Ascending aorta (tissue), 2 donors: ENCODE measurements at regions not wholly inside any gene's neighbourhood (a gene's known extent, or its start where the extent isn't known, plus 50 kb on each side); places are given as distances from the start of the nearest gene placed in this dataset.

Experiments
- DNase-seq, 2 donors: peaks; one replicate each; pipeline ENCODE4 v3.0.0-alpha.2; 2019; ENCODE audit warnings: low spot score in 2 of 2
- H3K27ac ChIP-seq, 2 donors: fragments of 200-600 bp; sonication (generic); one replicate each; pipeline ENCODE4 v1.5.1; 2016 to 2017; ENCODE audit warnings: mild to moderate bottlenecking in 1 of 2
- H3K27me3 ChIP-seq: fragments of 200-600 bp; sonication (generic); one replicate; pipeline ENCODE4 v1.5.1; 2017
- H3K36me3 ChIP-seq, 2 donors: fragments of 200-600 bp; sonication (generic); one replicate each; pipeline ENCODE4 v1.5.1; 2016
- H3K4me1 ChIP-seq, 2 donors: fragments of 200-600 bp; sonication (generic); one replicate each; pipeline ENCODE4 v1.5.1; 2016 to 2017; ENCODE audit warnings: mild to moderate bottlenecking in 1 of 2
- H3K4me3 ChIP-seq, 2 donors: fragments of 200-600 bp; sonication (generic); one replicate each; pipeline ENCODE4 v1.5.1; 2016 to 2017; ENCODE audit warnings: mild to moderate bottlenecking in 1 of 2
- H3K9me3 ChIP-seq, 2 donors: fragments of 200-600 bp; sonication (generic); one replicate each; pipeline ENCODE4 v1.5.1; 2016
- CTCF ChIP-seq, 3 experiments: fragments of 200-600 bp in 2 of 3; fragments of 450-650 bp in 1 of 3; sonication (generic) in 2 of 3; IDR thresholded peaks; one replicate each; pipeline ENCODE4 v1.5.1; 2016 to 2019; ENCODE audit warnings: antibody characterized with exemption in 3 of 3, mild to moderate bottlenecking in 1 of 3, moderate library complexity in 1 of 3
- intact Hi-C: fragments of 100-400 bp; cut with DNase I; formaldehyde crosslinking; loops from one replicate; pipeline ENCODE4 v1.15.1; 2023

- Histone ChIP-seq H3K36me3 (no peaks in the 10 kb centered on the region), H3K9me3 (no peaks in the 10 kb centered on the region), H3K27me3 (no peaks in the 10 kb centered on the region), H3K4me3 (no peak overlapping the region), H3K4me1 (no peaks in the 10 kb centered on the region), H3K27ac (no peak overlapping the region)
- no peak for DNase-seq
- TF ChIP-seq CTCF (IDR thresholded peaks at IDR 0.05) = no peak
- intact Hi-C loops = no loop called here
Observed at GRCh38 chr5:61728287-61728686, 396.2 kb downstream of the ZSWIM6 start.

GRCh38 chr5:61730866-61731265 is 398.8 kb downstream of the ZSWIM6 start:
- no peak for DNase-seq
- H3K4me3 ChIP-seq = no peak overlapping the region
- no peaks in the 10 kb centered on the region for H3K4me1 ChIP-seq
- H3K27ac ChIP-seq = no peak overlapping the region
- H3K27me3 ChIP-seq = no peaks in the 10 kb centered on the region
- TF ChIP-seq CTCF (IDR thresholded peaks at IDR 0.05) = no peak
- H3K9me3 ChIP-seq = no peaks in the 10 kb centered on the region
- intact Hi-C loops = no loop called here
- no peaks in the 10 kb centered on the region for H3K36me3 ChIP-seq

- no peaks in the 10 kb centered on the region for H3K9me3 ChIP-seq
- no peaks in the 10 kb centered on the region for H3K27me3 ChIP-seq
- no peak for DNase-seq
- no peaks in the 10 kb centered on the region for H3K4me1 ChIP-seq
- no peak overlapping the region for H3K4me3 ChIP-seq
- H3K27ac ChIP-seq = no peak overlapping the region
- TF ChIP-seq CTCF (IDR thresholded peaks at IDR 0.05) = no peak
- intact Hi-C loops = no loop called here
- H3K36me3 ChIP-seq = no peaks in the 10 kb centered on the region
Observed at GRCh38 chr5:61731267-61731945, 399.3 kb downstream of the ZSWIM6 start.

GRCh38 chr5:61731946-61732314 is 399.9 kb downstream of the ZSWIM6 start:
- intact Hi-C loops = no loop called here
- H3K27me3 ChIP-seq = no peaks in the 10 kb centered on the region
- H3K36me3 ChIP-seq = no peaks in the 10 kb centered on the region
- H3K4me1 ChIP-seq = no peaks in the 10 kb centered on the region
- H3K27ac ChIP-seq = no peak overlapping the region
- no peaks in the 10 kb centered on the region for H3K9me3 ChIP-seq
- DNase-seq = no peak
- peak overlapping the region in 1 of 2 donors; percentile 22 for H3K4me3 ChIP-seq
- no peak for TF ChIP-seq CTCF (IDR thresholded peaks at IDR 0.05)

- intact Hi-C loops = no loop called here
- no peaks in the 10 kb centered on the region for H3K36me3 ChIP-seq
- no peaks in the 10 kb centered on the region for H3K27me3 ChIP-seq
- no peaks in the 10 kb centered on the region for H3K4me1 ChIP-seq
- no peak overlapping the region for H3K27ac ChIP-seq
- peak overlapping the region in 1 of 2 donors; percentile 22 for H3K4me3 ChIP-seq
- no peaks in the 10 kb centered on the region for H3K9me3 ChIP-seq
- no peak for TF ChIP-seq CTCF (IDR thresholded peaks at IDR 0.05)
- DNase-seq = no peak
Observed at GRCh38 chr5:61732369-61732768, 400.3 kb downstream of the ZSWIM6 start.

GRCh38 chr5:61732796-61733195 is 400.7 kb downstream of the ZSWIM6 start:
- H3K27ac ChIP-seq = no peak overlapping the region
- no peak for TF ChIP-seq CTCF (IDR thresholded peaks at IDR 0.05)
- H3K27me3 ChIP-seq = no peaks in the 10 kb centered on the region
- no peaks in the 10 kb centered on the region for H3K4me1 ChIP-seq
- H3K36me3 ChIP-seq = no peaks in the 10 kb centered on the region
- no peak for DNase-seq
- H3K4me3 ChIP-seq = no peak overlapping the region
- intact Hi-C loops = no loop called here
- no peaks in the 10 kb centered on the region for H3K9me3 ChIP-seq
